ENCODE measurements at regions not wholly inside any gene's neighbourhood (a gene's known extent, or its start where the extent isn't known, plus 50 kb on each side); places are given as distances from the start of the nearest gene placed in this dataset.

DNA sequence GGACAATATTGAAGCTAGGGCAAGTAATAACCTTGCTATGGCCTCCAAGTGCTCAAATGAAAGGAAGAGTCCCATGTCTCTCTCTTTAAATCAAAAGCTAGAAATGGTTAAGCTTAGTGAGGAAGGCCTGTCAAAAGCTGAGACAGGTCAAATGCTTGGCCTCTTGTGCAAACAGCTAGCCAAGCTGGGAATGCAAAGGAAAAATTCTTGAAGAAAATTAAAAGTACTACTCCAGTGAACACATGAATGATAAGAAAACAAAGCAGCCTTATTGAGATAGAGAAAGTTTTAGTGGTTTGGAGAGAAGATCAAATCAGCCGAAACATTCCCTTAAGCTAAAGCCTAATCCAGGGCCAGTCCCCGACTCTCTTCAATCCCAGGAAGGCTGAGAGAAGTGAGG is 84.1 kb upstream of the PLEKHA5 start:
- FAIRE-seq (no peak), ATAC-seq (no peak), DNase-seq (ENCODE audit: low read depth, low spot score) (no peak)
- Histone ChIP-seq H3K4me1 (ENCODE audit: control insufficient read depth, insufficient read depth, low read length) (no peaks in the 10 kb centered on the region), H4K20me1 (ENCODE audit: control insufficient read depth, insufficient read depth) (no peaks in the 10 kb centered on the region), H3K27me3 (replicated peaks in 1 of 2; ENCODE audit: control insufficient read depth in 2 of 2, insufficient read depth in 2 of 2, low read length in 1 of 2) (no peaks in the 10 kb centered on the region), H3K36me3 (ENCODE audit: control insufficient read depth in 2 of 2, insufficient read depth in 2 of 2, low read length in 1 of 2) (no peaks in the 10 kb centered on the region), H3K4me2 (ENCODE audit: control insufficient read depth, insufficient read depth) (no peak overlapping the region), H3K9me3 (replicated peaks; ENCODE audit: control insufficient read depth, insufficient read depth, low read length) (no peaks in the 10 kb centered on the region), H3K27ac (ENCODE audit: control insufficient read depth, insufficient read depth) (no peak overlapping the region), H3K4me3 (no peak overlapping the region), H3K79me2 (ENCODE audit: control insufficient read depth, insufficient read depth, low read length) (no peaks in the 10 kb centered on the region), H3K9ac (ENCODE audit: control insufficient read depth, insufficient read depth, low read length) (no peak overlapping the region), H2AFZ (ENCODE audit: control insufficient read depth, low read depth, low read length) (no peak overlapping the region)
- no peak for TF ChIP-seq FOS (IDR thresholded peaks at IDR 0.05; ENCODE audit: borderline replicate concordance, extremely low read depth, insufficient read length)
- TF ChIP-seq SMARCA5 (IDR thresholded peaks at IDR 0.05), result no peak
- TF ChIP-seq, protein P1, sequence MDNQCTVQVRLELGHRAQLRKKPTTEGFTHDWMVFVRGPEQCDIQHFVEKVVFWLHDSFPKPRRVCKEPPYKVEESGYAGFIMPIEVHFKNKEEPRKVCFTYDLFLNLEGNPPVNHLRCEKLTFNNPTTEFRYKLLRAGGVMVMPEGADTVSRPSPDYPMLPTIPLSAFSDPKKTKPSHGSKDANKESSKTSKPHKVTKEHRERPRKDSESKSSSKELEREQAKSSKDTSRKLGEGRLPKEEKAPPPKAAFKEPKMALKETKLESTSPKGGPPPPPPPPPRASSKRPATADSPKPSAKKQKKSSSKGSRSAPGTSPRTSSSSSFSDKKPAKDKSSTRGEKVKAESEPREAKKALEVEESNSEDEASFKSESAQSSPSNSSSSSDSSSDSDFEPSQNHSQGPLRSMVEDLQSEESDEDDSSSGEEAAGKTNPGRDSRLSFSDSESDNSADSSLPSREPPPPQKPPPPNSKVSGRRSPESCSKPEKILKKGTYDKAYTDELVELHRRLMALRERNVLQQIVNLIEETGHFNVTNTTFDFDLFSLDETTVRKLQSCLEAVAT (IDR thresholded peaks at IDR 0.05), result no peak
- TF ChIP-seq RELA (IDR thresholded peaks at IDR 0.05; ENCODE audit: borderline replicate concordance, partially characterized antibody), result no peak
- 44% methylated on average over 2 of the region's 2 CpGs for WGBS (ENCODE audit: insufficient coverage, insufficient replicate concordance, low lambda C conversion rate, missing lambda C conversion rate)
- SMC1A ChIA-PET (ENCODE audit: uncharacterized antibody, unreplicated experiment), result no interaction called here
- in situ Hi-C loops (cut with MboI), result no loop called here
- no TSS peak for BruUV-seq (replicated peaks)
- RAD21 ChIA-PET (ENCODE audit: unreplicated experiment), result no interaction called here
- POLR2A ChIA-PET, result no interaction called here
- CTCF ChIA-PET, result no interaction called here
- intact Hi-C loops (cut with micrococcal nuclease; ENCODE audit: unreplicated experiment), result no loop called here

DNA sequence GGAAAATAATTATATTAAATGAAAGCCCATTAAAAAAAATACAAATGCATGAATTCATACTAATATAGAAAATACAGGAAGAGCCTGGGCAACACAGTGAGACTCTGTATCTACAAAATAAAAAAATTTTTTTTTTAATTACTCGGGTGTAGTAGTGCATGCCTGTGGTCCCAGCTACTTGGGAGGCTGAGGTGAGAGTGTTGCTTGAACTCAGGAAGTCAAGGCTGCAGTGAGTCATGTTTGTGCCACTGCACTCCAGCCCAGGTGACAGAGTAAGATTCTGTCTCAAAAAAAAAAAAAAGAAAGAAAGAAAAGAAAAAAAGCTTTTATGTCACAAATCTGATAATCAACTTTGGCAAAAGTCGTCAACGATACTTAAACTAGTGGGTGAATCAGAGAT is 80.6 kb upstream of the PLEKHA5 start:
- Histone ChIP-seq H3K36me3 (ENCODE audit: control insufficient read depth in 2 of 2, insufficient read depth in 2 of 2, low read length in 1 of 2) (no peaks in the 10 kb centered on the region), H3K79me2 (ENCODE audit: control insufficient read depth, insufficient read depth, low read length) (no peaks in the 10 kb centered on the region), H4K20me1 (ENCODE audit: control insufficient read depth, insufficient read depth) (no peaks in the 10 kb centered on the region), H3K4me3 (no peak overlapping the region), H3K27me3 (replicated peaks in 1 of 2; ENCODE audit: control insufficient read depth in 2 of 2, insufficient read depth in 2 of 2, low read length in 1 of 2) (no peaks in the 10 kb centered on the region), H3K27ac (ENCODE audit: control insufficient read depth, insufficient read depth) (no peak overlapping the region), H3K4me2 (ENCODE audit: control insufficient read depth, insufficient read depth) (no peak overlapping the region), H3K4me1 (ENCODE audit: control insufficient read depth, insufficient read depth, low read length) (no peaks in the 10 kb centered on the region), H2AFZ (ENCODE audit: control insufficient read depth, low read depth, low read length) (no peak overlapping the region), H3K9me3 (replicated peaks; ENCODE audit: control insufficient read depth, insufficient read depth, low read length) (no peaks in the 10 kb centered on the region), H3K9ac (ENCODE audit: control insufficient read depth, insufficient read depth, low read length) (no peak overlapping the region)
- WGBS (ENCODE audit: insufficient coverage, insufficient replicate concordance, low lambda C conversion rate, missing lambda C conversion rate), result 51% methylated on average over 3 of the region's 3 CpGs
- ChIA-PET SMC1A (ENCODE audit: uncharacterized antibody, unreplicated experiment) (no interaction called here), RAD21 (ENCODE audit: unreplicated experiment) (no interaction called here), POLR2A (interaction anchor here (0.7 kb wide), 2 partner anchors 159 to 1468 kb away, joined by 3 to 4 read pairs; no protein-coding TSS in a partner anchor), CTCF (no interaction called here)
- no TSS peak for BruUV-seq (replicated peaks)
- intact Hi-C loops (cut with micrococcal nuclease; ENCODE audit: unreplicated experiment), result no loop called here
- no peak for FAIRE-seq
- in situ Hi-C loops (cut with MboI), result no loop called here
- DNase-seq (ENCODE audit: low read depth, low spot score), result no peak
- ATAC-seq, result no peak
- TF ChIP-seq NR2C1 (IDR thresholded peaks at IDR 0.05), result no peak
- TF ChIP-seq ZNF24 (IDR thresholded peaks at IDR 0.05), result no peak
- TF ChIP-seq YY1 (IDR thresholded peaks at IDR 0.05; ENCODE audit: low read depth, low read length), result no peak
- TF ChIP-seq, protein P2, sequence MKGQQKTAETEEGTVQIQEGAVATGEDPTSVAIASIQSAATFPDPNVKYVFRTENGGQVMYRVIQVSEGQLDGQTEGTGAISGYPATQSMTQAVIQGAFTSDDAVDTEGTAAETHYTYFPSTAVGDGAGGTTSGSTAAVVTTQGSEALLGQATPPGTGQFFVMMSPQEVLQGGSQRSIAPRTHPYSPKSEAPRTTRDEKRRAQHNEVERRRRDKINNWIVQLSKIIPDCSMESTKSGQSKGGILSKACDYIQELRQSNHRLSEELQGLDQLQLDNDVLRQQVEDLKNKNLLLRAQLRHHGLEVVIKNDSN (IDR thresholded peaks at IDR 0.05; ENCODE audit: borderline replicate concordance, extremely low read length, insufficient read depth, low read depth, low read length), result no peak
- TF ChIP-seq NFYB (IDR thresholded peaks at IDR 0.05; ENCODE audit: insufficient read depth, low read depth, low read length), result no peak
- TF ChIP-seq, protein P3, sequence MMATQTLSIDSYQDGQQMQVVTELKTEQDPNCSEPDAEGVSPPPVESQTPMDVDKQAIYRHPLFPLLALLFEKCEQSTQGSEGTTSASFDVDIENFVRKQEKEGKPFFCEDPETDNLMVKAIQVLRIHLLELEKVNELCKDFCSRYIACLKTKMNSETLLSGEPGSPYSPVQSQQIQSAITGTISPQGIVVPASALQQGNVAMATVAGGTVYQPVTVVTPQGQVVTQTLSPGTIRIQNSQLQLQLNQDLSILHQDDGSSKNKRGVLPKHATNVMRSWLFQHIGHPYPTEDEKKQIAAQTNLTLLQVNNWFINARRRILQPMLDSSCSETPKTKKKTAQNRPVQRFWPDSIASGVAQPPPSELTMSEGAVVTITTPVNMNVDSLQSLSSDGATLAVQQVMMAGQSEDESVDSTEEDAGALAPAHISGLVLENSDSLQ (IDR thresholded peaks at IDR 0.05), result no peak
- no peak for TF ChIP-seq SRF (IDR thresholded peaks at IDR 0.05; ENCODE audit: low read depth in 2 of 2, low read length in 2 of 2)

Measured in GM12878 (cell line).